ENCODE measurements at regions not wholly inside any gene's neighbourhood (a gene's known extent, or its start where the extent isn't known, plus 50 kb on each side); places are given as distances from the start of the nearest gene placed in this dataset.
"Not testable (repeated sequence)": the region's sequence is repeated elsewhere in the genome, so short reads cannot be mapped to it uniquely, and the experiment has no call there.

GRCh38 chr3:73846951-73847350 lies 222.2 kb upstream of the PDZRN3 start:
- no peak overlapping the region for H3K4me3 ChIP-seq (ENCODE audit: low read length)
- DNase-seq (ENCODE audit: low read depth), result no peak
- TF ChIP-seq CTCF (IDR thresholded peaks at IDR 0.05; ENCODE audit: insufficient read depth, low read depth, low read length, missing control alignments), result no peak

GRCh38 chr3:73839032-73839431 lies 214.3 kb upstream of the PDZRN3 start:
- no peak for DNase-seq (ENCODE audit: low read depth)

GRCh38 chr3:73835945-73836344 lies 211.2 kb upstream of the PDZRN3 start:
- no peak for DNase-seq (ENCODE audit: low read depth)
- no peak for TF ChIP-seq CTCF (IDR thresholded peaks at IDR 0.05; ENCODE audit: insufficient read depth, low read depth, low read length, missing control alignments)
- no peak overlapping the region for H3K4me3 ChIP-seq (ENCODE audit: low read length)

More at GRCh38 chr3:73839032-73839431, 214.3 kb upstream of the PDZRN3 start:
- TF ChIP-seq CTCF (IDR thresholded peaks at IDR 0.05; ENCODE audit: insufficient read depth, low read depth, low read length, missing control alignments), result no peak
- no peak overlapping the region for H3K4me3 ChIP-seq (ENCODE audit: low read length)

GRCh38 chr3:73832426-73832825 lies 207.7 kb upstream of the PDZRN3 start:
- no peak overlapping the region for H3K4me3 ChIP-seq (ENCODE audit: low read length)
- no peak for DNase-seq (ENCODE audit: low read depth)
- no peak for TF ChIP-seq CTCF (IDR thresholded peaks at IDR 0.05; ENCODE audit: insufficient read depth, low read depth, low read length, missing control alignments)

- H3K4me3 ChIP-seq (ENCODE audit: low read length), result no peak overlapping the region
- TF ChIP-seq CTCF (IDR thresholded peaks at IDR 0.05; ENCODE audit: insufficient read depth, low read depth, low read length, missing control alignments), result no peak
- DNase-seq (ENCODE audit: low read depth), result no peak
Measured at GRCh38 chr3:73828348-73828747, 203.6 kb upstream of the PDZRN3 start.

- TF ChIP-seq CTCF (IDR thresholded peaks at IDR 0.05; ENCODE audit: insufficient read depth, low read depth, low read length, missing control alignments), result no peak
- H3K4me3 ChIP-seq (ENCODE audit: low read length), result no peak overlapping the region
- DNase-seq (ENCODE audit: low read depth), result no peak
Measured at GRCh38 chr3:73827725-73828211, 203.0 kb upstream of the PDZRN3 start.

GRCh38 chr3:73827204-73827603 lies 202.5 kb upstream of the PDZRN3 start:
- DNase-seq (ENCODE audit: low read depth), result no peak
- H3K4me3 ChIP-seq (ENCODE audit: low read length), result no peak overlapping the region
- TF ChIP-seq CTCF (IDR thresholded peaks at IDR 0.05; ENCODE audit: insufficient read depth, low read depth, low read length, missing control alignments), result no peak

GRCh38 chr3:73820896-73821295 lies 196.2 kb upstream of the PDZRN3 start:
- not testable (repeated sequence) for DNase-seq (ENCODE audit: low read depth); H3K4me3 ChIP-seq (ENCODE audit: low read length)
